Suprapubic skin (tissue), 4 donors: ENCODE measurements at regions not wholly inside any gene's neighbourhood (a gene's known extent, or its start where the extent isn't known, plus 50 kb on each side); places are given as distances from the start of the nearest gene placed in this dataset.

Source experiments
- EP300 ChIP-seq: sonication (generic); formaldehyde crosslinking; IDR thresholded peaks from one replicate; pipeline ENCODE4 v1.6.1; 2017; ENCODE audit warnings: antibody characterized with exemption
- POLR2A ChIP-seq, 2 donors: fragments of 450-650 bp; IDR thresholded peaks; one replicate each; pipeline ENCODE4 v1.6.1; 2017; ENCODE audit warnings: antibody characterized with exemption in 2 of 2, mild to moderate bottlenecking in 2 of 2, moderate library complexity in 2 of 2
- POLR2AphosphoS5 ChIP-seq, 3 donors: sonication (generic); formaldehyde crosslinking; IDR thresholded peaks; one replicate each; pipeline ENCODE4 v1.6.1; 2017; ENCODE audit warnings: antibody characterized with exemption in 3 of 3
- TF ChIP-seq, protein P1 (sequence below), 2 donors: fragments of 200-600 bp in 1 of 2; fragments of 450-650 bp in 1 of 2; sonication (generic) in 1 of 2; IDR thresholded peaks; one replicate each; pipeline ENCODE4 v1.5.1; 2016 to 2019; ENCODE audit warnings: antibody characterized with exemption in 2 of 2, mild to moderate bottlenecking in 1 of 2, moderate library complexity in 1 of 2

DNA sequence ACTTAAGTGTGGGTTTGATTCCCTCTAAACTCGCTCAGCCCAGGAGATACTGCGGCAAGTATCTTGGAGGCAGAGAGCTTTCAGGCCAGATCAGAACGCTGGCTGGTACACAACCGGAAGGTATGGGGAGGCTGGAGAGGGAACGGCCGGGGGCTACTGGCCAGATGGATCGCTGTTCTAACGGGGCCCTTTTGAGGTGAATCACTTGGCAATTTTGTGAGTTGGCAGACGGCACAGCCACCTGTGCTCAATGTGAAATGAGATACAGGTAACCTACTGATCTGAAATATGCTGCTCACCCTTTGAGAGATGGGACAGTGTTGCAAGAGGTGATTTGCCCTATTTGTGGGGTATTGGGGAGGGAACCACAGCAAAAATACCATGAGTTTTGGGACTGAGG, 622.9 kb upstream of the RBFOX1 start:
- TF ChIP-seq POLR2A (IDR thresholded peaks at IDR 0.05): no peak
- TF ChIP-seq, protein P1, sequence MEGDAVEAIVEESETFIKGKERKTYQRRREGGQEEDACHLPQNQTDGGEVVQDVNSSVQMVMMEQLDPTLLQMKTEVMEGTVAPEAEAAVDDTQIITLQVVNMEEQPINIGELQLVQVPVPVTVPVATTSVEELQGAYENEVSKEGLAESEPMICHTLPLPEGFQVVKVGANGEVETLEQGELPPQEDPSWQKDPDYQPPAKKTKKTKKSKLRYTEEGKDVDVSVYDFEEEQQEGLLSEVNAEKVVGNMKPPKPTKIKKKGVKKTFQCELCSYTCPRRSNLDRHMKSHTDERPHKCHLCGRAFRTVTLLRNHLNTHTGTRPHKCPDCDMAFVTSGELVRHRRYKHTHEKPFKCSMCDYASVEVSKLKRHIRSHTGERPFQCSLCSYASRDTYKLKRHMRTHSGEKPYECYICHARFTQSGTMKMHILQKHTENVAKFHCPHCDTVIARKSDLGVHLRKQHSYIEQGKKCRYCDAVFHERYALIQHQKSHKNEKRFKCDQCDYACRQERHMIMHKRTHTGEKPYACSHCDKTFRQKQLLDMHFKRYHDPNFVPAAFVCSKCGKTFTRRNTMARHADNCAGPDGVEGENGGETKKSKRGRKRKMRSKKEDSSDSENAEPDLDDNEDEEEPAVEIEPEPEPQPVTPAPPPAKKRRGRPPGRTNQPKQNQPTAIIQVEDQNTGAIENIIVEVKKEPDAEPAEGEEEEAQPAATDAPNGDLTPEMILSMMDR (IDR thresholded peaks at IDR 0.05): no peak
- no peak for TF ChIP-seq EP300
- no peak for TF ChIP-seq POLR2AphosphoS5 (IDR thresholded peaks at IDR 0.05)
